ENCODE measurements at regions not wholly inside any gene's neighbourhood (a gene's known extent, or its start where the extent isn't known, plus 50 kb on each side); places are given as distances from the start of the nearest gene placed in this dataset.

- CTCF ChIA-PET = no interaction called here
- TF ChIP-seq CTCF (IDR thresholded peaks at IDR 0.05; ENCODE audit: control extremely low read depth, extremely low read depth, low read depth, missing control alignments) = no peak
- DNase-seq (ENCODE audit: extremely low spot score) = no peak
- POLR2A ChIA-PET = no interaction called here
These were observed 159.3 kb upstream of the MARCKS start for GRCh38 chr6:113697632-113698410.

GRCh38 chr6:113699239-113699638, 157.9 kb upstream of the MARCKS start:
- ChIA-PET POLR2A (no interaction called here), CTCF (no interaction called here)
- DNase-seq (ENCODE audit: extremely low spot score) = no peak
- TF ChIP-seq CTCF (IDR thresholded peaks at IDR 0.05; ENCODE audit: control extremely low read depth, extremely low read depth, low read depth, missing control alignments) = no peak

- TF ChIP-seq CTCF (IDR thresholded peaks at IDR 0.05; ENCODE audit: control extremely low read depth, extremely low read depth, low read depth, missing control alignments) = no peak
- CTCF ChIA-PET = interaction anchor here (0.6 kb wide), 1 partner anchor 130 kb away, joined by 3 read pairs; no protein-coding TSS in a partner anchor
- no peak for DNase-seq (ENCODE audit: extremely low spot score)
- POLR2A ChIA-PET = no interaction called here
These were observed 155.4 kb upstream of the MARCKS start for GRCh38 chr6:113701552-113702254.

- CTCF ChIA-PET = interaction anchor here (0.7 to 1.4 kb wide), 4 partner anchors 13 to 65 kb away, joined by 3 to 4 read pairs (median 3); no protein-coding TSS in a partner anchor
- TF ChIP-seq CTCF (IDR thresholded peaks at IDR 0.05; ENCODE audit: control extremely low read depth, extremely low read depth, low read depth, missing control alignments) = no peak
- no peak for DNase-seq (ENCODE audit: extremely low spot score)
- POLR2A ChIA-PET = no interaction called here
These were observed 150.0 kb upstream of the MARCKS start for GRCh38 chr6:113707194-113707593.

- CTCF ChIA-PET = interaction anchor here (2.6 kb wide), 1 partner anchor 17 kb away, joined by 7 read pairs; no protein-coding TSS in a partner anchor
- POLR2A ChIA-PET = no interaction called here
- no peak for TF ChIP-seq CTCF (IDR thresholded peaks at IDR 0.05; ENCODE audit: control extremely low read depth, extremely low read depth, low read depth, missing control alignments)
- no peak for DNase-seq (ENCODE audit: extremely low spot score)
These were observed 147.1 kb upstream of the MARCKS start for GRCh38 chr6:113709936-113710509.

GRCh38 chr6:113713665-113714064, 143.5 kb upstream of the MARCKS start:
- CTCF ChIA-PET = interaction anchor here (1.5 to 1.8 kb wide), 2 partner anchors 16 to 53 kb away, joined by 3 to 4 read pairs; no protein-coding TSS in a partner anchor
- DNase-seq (ENCODE audit: extremely low spot score) = no peak
- POLR2A ChIA-PET = no interaction called here
- no peak for TF ChIP-seq CTCF (IDR thresholded peaks at IDR 0.05; ENCODE audit: control extremely low read depth, extremely low read depth, low read depth, missing control alignments)

Data from GM10248 (cell line).